ENCODE measurements at regions not wholly inside any gene's neighbourhood (a gene's known extent, or its start where the extent isn't known, plus 50 kb on each side); places are given as distances from the start of the nearest gene placed in this dataset.

DNA sequence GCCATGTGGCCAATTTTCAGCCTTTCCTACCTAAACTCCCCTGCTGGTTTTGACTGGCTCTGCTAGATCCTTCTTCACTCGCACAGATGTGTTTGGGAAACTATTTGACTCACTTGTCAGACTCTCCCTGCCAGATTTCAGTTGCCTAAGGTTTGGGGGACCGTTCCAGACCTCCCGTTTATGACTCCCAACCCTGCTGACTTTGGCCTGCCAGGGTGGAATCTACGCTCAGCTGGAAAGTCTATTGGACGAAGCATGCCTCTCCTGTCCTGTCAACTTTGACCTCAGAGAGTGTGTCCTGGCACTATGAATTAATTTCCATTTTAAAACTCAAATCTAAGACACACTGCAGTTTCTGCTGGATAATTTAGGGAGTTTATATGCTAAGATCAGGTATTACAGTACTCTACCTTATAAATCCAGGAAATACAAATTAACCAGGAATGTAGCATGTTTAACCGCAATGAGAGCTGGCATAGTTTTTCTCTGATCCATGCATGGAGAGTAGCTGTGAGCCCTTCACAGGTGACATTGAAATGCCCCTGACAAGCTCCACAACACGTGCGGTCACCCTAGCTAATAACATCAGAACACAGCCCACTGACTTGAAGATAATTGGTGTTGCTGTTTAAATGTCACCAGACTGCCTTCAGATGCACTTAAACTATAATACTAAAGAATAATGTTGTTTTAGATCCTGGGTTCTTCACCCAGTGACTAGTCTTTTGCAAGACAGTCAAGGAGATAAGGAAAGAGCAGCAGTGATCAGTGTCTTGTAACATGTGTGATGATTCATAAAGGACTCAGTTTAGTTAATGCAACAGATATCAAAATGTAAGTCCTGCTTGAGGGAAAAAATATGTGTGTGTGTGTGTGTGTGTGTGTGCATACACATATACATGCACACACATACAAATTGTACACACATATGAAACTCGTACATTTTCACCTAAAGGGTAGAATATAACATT is 223.0 kb upstream of the MCTP2 start:
- no peak for DNase-seq (ENCODE audit: low spot score)

DNA sequence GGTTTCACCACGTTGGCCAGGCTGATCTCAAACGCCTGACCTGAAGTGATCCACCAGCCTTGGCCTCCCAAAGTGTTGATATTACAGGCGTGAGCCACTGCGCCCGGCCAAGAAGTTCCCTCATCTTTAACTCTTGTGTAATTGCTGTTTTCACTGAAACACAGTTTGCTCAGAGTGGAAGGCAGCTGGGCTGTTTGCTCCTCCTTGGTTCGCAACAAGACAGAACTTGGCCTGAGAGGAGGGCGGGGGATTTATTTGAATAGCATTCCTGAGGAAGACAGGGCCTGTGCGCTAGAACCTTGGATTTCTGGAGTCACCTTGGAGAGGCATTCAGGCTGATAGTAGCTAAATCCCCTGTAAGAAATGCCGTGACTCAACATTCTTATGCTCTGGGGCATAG is 226.7 kb upstream of the MCTP2 start:
- no peak for DNase-seq (ENCODE audit: low spot score)

DNA sequence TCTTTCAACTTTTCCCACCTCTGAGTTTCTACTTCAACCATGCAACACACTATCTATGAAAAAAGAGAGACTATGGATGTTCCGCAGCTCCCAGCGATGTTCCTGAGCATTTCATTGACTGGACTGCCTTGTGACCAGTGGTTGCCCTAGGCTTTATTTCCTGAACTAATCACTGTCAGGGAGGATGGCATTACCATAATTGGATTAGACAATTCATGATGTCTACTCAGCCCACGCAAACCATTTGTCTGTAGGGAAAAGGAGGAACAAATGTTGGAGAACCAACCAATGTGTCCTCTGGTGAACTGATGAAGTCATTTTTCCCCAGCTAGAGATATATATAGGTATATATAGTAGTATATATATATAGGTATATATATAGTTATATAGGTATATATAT is 229.3 kb upstream of the MCTP2 start:
- no peak for DNase-seq (ENCODE audit: low spot score)

DNA sequence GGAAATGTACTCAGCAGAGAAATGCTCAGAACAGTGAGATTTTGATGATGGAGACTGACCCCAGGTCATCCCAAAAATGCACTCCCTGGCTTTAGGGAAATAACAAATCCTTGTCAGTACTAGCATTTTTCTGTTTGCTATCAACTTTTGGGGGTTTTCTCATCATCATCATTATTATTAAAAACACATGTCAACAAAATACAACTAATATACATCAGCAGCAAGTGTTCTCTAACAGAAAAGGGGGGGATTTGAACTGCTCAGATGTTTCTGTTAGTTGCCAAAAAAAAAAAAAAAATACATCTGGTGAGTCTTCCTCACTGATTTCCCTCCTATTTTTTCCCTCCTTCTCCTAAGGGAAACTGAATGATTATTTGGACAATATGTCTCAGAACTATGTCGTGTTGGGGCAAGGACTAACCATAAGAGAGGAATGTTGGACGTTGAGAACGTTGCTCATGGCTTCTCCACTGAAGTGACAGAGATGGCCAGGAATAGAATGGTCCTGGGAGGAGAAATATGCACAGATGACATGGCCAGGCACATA is 230.0 kb upstream of the MCTP2 start:
- DNase-seq (ENCODE audit: low spot score): no peak

DNA sequence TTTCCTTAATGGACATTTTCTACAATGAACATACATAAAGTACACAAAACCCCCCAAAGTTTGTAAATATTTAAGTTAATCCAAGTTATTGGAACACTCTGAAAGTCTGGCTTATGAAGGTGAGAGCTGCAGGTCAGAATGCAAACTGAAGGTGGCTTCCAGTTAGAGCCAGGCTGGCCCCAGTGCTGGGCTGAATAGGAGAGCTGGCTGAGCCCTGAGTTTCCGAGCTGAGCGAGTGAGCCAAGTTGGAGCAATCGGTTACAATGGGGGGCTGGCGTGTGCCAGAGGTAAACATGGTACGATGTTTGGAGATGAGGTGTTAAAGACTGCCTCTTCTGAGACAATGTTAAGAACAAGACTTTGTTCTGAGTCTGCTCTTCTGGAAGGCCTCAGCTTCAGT is 230.8 kb upstream of the MCTP2 start:
- DNase-seq (ENCODE audit: low spot score): no peak

DNA sequence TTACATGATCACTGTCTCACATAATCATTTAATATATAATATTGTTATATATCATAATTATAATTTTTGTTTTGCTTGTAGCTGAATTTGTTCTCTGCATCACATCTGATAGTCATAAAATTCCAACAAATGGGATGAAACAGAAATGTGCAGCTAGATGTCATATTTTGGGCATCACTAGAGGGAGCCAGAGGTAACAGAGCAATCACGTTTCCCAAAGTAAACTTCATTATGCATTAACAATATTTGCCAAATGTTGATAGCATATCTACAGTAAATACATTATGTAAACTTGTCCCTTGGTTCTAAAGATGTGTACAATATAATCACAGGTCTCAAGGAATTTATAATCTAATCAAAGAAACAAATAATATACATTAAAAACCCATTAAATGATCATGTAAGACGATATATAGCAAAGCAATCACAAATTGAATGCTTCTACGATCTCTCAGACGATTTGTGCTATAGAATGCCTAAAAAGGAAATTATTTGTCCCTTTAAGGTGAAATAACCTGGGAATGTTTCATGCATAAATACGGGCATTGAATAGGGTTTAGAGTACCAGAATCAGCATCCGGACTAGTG is 234.2 kb upstream of the MCTP2 start:
- DNase-seq (ENCODE audit: low spot score): peak; percentile 45

DNA sequence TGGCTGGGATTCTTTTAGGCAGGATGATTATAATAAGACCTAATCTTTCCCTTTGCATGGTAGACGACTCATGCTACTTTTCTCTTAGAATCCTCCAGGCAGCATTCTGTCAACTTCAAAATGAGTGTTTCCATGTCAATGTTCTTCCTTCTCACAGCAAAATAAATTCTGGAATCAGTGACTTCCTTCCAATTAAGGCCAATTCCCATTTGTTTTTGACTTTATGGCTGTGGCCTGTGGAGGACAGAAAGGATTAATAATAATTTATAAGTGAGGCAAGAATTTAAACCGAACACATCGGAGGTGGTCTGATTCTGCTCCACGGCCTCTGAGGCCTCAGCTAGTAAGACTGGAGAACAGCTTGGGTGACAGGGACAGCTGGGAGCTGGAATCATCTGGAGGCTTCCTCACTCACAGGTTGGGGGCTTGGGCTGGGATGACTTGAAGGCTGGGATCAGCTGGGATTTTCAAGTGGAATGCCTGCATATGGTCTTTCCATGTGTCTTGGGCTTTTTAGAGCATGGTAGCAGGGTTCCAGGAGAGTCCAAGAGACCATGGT is 241.8 kb upstream of the MCTP2 start:
- no peak for DNase-seq (ENCODE audit: low spot score)

DNA sequence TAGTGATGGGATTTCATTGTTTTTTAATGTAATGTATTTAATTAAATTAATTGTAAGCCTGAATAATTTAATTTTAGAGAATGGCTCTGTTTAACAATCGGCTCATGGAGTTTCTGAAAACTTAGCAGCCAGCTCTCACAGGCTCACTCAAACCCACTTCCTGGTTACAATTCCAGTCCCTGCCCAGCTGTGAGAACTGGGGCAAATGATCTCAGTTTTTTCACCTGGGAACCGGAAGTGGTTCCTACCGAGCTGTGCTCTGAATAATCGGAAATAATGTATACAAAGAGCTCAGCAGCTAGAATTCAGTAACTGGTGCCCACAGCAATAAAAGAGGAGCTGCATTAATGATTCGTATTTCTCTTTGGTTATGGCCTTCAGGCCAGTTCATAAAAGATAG is 244.3 kb upstream of the MCTP2 start:
- DNase-seq (ENCODE audit: low spot score): no peak

DNA sequence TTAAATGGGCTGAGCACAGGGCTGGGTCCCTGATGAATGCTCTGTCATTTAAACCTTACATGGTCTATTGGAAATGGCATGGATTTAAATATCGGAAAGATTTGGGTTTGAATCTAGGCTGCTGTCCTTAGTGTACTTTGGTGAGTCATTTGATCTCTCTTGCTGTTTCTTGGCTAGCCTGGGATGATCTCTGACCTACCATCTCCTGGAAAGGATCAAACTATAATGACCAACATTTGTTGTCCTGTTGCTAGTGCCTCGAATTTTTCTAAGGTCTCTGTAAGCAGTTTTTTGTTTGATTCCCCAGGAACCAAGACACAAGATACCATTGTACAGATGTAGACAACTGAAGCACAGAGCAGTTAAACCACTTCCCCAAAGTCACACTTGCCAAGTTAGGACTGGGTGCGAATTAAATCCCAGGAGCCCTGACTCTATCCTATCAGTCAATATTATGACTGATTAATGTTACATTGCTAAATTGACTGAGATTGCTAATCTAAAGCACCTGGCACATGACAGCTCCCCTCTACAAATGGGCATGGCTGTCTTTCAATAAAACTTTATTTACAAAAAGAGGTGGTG is 244.9 kb upstream of the MCTP2 start:
- no peak for DNase-seq (ENCODE audit: low spot score)

DNA sequence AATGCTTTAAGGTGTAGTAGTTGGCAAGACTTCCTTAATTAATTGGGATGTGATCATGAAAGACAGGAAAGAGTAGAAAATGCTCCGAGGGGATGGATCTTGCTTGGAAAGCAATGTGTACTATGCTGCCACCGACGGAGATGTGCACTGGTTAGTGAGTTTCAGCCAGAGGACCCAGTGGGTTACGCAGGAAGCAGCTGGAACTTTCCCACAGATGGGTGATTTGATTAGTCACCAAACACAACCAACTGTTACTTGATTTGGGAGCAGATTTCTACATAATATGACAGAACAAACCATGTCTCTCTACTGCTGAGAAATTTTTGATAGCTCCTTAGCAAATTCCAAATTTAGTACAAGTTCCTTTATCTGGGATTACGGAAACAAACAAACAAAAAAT is 245.4 kb upstream of the MCTP2 start:
- no peak for DNase-seq (ENCODE audit: low spot score)

DNA sequence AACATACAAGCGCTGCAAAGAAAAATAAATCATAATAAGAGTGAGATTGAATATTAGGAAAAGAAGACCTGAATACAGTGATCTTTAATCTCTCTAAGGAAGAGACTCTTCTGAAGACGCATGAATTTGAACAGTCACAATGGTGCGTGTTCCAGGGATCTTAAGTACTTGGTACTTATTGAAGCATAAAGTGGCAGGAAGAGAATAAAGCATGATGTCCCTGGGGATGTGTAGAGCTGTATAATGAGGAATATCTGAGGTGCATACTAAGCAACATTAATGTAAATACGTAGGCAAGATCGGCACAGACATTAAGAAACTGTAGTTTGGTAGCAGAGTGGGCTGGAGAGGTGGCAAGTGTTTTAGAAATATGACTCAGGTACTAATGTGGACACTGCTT is 246.2 kb upstream of the MCTP2 start:
- DNase-seq (ENCODE audit: low spot score): no peak

DNA sequence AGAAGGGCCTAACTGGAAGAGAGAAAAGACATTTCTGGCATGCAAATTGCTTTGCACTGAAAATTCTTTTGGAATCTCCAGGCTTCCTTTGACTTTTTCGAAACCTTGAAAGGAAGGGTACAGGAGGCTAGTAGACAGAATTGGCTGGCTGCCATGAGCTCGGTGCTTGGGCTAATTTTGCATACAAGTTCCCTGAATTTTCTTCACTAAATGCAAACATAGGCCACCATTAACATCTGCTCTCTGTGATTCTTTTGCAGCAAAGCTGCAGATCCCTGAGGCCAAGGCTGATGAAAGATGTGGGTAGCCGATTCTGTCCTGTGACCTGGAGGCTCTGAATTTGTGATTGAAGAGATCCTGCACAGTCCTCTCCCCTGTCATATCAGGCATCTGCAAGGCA is 247.8 kb upstream of the MCTP2 start:
- DNase-seq (ENCODE audit: low spot score): no peak

DNA sequence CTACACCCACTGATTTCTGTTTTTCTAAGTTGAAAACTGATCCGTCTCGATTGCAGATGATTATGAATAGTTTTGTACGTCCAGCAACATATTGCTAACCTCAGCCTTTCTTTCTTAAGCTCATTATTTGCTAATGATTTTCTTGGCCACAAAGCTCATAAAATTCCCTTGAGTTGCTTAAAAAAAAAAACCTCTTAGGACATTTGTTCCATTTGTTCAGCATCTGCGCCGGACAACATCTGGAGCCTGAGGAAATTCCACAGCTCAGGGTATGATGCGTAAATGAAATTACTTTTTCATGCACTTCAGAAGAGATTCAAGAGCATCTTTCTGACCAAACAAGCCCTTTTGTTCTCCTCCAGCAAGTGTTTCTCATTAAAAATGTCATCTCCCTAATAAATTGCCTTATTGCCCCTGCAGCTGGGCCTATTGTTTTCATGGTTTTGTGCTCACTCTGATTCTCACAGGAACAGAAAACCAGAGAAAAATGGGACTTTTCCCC is 249.1 kb upstream of the MCTP2 start:
- no peak for DNase-seq (ENCODE audit: low spot score)

DNA sequence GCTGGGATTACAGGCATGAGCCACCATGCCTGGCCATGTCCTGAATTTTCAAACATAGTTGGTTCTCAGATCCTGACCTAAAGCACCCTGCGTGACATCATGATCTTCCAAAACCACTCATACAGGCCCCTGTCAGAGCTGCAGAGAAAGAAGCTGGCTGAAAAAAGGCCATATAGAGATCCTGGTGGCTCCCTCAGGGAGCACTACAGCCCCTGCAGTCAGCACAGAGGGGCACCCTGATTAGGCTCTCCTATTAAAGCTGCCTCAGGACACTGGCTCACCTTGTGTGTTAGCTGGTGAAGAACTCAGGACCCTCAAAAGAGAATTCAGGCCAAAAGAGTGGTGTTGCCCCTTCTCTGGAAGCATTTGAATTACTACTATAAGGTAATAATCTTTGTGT is 249.7 kb upstream of the MCTP2 start:
- DNase-seq (ENCODE audit: low spot score): no peak

DNA sequence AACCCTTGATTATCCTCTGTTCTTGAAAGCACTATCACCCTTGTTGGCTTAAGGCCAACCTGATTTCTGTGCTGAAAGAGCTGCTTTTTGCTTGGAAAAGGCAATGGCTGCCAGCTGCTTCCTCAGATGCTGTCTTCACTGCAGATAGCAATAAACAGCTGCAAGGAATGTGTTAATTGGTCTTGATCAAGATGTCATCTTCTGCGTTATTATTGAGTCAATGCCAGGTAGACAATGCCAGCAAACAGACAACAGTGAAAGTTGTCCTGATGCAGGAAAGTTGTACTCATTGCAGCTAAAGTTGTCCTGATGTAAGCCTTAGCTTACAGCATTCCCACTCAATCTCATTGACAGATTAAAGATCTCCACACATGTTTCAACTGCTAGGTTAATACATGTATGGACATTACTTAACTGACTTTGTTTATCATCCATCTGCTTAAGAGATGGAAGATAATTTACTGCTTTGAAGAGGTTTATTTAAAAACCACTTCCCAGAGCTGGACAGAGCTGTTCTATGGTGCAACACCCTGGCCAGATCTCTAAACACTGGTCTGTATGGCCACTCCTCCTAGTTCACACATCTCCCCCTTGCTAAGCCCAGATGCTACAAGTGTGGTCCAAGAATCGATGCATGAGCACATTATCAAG is 251.0 kb upstream of the MCTP2 start:
- DNase-seq (ENCODE audit: low spot score): no peak

DNA sequence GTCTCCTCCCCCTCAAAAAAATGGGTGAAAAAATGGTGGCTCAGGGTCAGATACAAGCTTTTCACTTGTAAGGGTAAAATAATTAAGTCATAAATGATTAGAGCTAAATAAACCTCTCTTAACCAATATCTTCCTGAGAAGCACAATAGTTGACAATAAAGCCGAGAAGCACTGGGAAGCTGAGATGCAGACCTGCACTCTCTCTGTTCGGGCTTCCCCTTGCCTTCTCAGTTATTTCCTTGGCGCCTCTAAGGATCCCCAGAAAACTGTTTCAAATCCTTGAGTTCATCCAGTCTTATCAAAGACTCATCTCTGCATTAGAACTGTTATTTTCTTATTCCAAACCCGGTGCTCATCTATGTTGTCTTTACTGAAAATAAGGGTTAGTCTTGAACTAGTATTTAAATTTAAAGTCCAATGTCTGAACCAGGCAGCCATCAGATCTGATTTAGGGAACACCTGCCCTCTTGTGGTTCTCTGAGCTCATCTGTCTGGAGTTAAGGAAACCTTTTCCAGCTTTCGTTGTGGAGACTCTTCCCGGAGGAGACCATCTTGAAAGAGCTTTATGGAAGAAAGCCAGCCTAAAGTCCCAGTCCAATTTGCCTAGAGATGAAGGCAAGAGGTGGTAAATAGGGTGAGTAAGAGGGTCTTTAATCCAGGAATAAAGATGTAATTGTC is 256.4 kb upstream of the MCTP2 start:
- DNase-seq (ENCODE audit: low spot score): peak; percentile 60

DNA sequence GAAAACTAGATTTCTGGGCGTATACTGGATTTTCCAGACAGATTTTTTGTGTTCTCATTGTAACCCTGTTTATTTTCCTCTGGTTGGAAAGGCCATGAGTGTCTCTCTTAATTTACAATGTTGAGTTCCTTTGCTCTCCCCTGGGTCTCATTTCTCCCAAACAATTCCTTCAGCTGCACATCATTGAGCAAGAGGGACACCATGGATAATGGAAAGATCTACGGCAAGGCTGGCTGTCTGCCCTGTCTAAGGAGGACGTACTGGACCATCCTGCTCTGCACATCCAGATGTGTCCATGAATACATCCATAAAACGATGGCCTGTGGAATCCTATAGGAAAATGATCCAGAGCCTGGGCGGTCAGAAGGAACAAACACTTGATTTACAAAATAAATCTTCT is 258.1 kb upstream of the MCTP2 start:
- no peak for DNase-seq (ENCODE audit: low spot score)

DNA sequence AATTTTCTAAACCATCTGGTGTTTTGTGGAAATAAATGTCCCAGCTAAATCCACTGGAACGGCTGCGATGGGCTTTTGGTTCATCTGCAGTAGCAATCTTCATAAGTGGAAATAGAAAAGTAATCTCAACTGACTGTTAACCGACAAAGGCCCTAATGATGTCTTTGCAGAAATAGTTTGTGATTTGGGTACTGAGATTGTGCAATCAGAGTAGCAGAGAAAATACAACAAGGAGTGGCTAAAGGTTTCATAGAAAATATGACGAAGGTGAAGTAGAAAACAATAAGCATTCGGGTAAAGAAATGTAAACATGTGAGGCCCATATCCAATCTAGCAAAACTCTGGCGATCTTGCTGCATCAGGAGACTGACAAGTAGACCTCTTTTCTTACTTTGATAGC is 262.6 kb upstream of the MCTP2 start:
- no peak for DNase-seq (ENCODE audit: low spot score)

DNA sequence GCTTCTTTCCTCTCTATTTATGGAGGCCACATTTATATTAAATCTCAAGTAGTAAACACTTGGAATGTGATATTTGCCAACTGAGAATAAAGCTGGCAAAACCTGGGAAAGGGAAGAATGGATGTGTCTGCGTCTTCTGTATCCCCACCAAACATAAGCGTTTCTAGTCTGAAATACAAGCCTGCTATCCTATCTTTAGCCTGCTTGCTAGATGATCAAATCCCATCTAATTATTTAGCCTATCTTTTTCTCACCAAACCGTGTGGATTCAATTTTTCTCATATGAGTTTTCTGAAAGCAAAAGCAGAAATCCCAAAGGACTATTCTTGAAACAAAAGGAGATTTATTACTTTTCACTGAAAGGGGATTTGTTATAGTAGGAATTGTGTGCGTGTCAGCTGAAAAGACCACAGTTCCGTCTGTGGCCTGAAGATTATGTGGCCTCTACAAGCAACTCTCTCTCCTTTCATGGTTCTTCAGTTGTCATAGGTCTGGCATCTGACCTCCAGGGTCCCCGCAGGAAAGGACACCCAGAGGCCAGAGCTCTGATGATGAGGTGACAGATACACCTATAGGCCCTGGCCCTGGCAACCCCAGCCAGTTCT is 266.0 kb upstream of the MCTP2 start:
- DNase-seq (ENCODE audit: low spot score): no peak

DNA sequence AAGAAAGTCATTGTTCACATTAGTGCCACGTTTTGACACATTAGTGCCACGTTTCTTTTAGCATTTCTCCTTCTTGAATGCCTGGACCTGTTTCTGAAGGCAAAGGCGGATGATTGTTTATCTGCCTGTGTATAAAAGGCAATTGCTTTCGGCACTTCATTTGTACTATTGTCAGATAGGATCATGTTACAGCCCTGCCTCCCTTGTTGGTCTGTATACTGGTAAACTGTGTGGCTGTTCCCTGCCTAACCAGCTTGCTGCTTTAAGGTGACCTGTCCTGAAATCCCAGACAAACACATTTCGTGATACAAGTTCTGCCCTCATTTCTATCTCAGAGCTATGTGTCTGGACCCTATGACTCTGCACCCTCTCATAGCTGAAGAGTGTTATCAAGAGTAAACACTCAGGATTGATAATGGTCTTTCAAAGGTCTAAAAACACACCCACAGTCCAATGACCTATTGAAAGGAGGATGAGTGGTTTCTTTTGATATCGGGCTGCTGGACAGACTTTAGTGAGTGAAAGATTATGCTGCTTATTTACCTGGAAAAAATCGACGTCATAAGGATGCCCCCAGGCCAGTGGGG is 276.3 kb upstream of the MCTP2 start:
- DNase-seq (ENCODE audit: low spot score): no peak

DNA sequence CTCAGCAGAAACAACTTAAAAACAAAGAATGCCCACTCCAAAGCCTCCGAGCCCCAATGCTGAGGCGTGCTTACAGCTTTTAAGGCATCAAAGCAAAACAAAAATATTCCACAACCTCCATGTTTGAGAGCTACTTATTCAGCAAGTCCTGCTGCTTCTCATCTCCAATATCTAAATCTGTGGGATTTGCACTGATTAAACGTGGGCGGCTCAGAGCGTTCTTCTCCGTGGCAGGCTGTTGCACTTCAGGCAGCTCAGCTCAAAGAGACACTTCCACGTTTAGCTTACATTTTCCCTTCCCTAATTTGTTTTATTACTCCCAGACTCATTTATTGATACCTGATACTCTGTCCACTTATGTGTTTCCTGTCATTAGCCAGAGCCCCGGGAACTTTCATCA is 282.6 kb upstream of the MCTP2 start:
- no peak for DNase-seq (ENCODE audit: low spot score)

Data from RKO (cell line).